AG09319 (cell line): ENCODE measurements at regions not wholly inside any gene's neighbourhood (a gene's known extent, or its start where the extent isn't known, plus 50 kb on each side); places are given as distances from the start of the nearest gene placed in this dataset.
"Not testable (repeated sequence)": the region's sequence is repeated elsewhere in the genome, so short reads cannot be mapped to it uniquely, and the experiment has no call there.

Experiments
- DNase-seq: peaks from one replicate; pipeline ENCODE4 v3.0.0-alpha.2; 2010; ENCODE audit warnings: low read depth; ENCODE audit errors: extremely low read depth
- TF ChIP-seq, protein P1 (sequence below): IDR thresholded peaks from 2 replicates; pipeline ENCODE4 v1.5.1; 2011; ENCODE audit warnings: low read depth, mild to moderate bottlenecking, inconsistent platforms, low read length, moderate library complexity

DNA sequence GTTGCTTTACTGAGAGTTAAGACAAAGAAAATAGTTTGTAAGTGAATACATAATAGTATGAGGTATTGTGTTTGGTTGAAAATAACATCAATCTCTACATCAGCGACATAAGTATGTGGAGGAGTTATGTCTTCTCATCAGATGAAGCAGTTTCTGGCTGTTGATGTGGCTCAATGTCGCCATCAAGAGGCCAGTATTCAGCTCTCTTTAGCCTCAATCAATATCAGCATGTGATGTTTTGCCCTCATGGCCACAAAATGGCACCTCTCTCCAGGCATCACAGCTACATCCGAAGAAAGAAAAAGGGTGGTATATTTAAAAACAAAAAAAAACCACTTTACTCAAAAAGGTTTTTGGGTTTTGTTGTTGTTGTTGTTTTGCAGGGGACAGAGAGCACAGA lies 302.3 kb upstream of the TMEM132C start:
- TF ChIP-seq, protein P1, sequence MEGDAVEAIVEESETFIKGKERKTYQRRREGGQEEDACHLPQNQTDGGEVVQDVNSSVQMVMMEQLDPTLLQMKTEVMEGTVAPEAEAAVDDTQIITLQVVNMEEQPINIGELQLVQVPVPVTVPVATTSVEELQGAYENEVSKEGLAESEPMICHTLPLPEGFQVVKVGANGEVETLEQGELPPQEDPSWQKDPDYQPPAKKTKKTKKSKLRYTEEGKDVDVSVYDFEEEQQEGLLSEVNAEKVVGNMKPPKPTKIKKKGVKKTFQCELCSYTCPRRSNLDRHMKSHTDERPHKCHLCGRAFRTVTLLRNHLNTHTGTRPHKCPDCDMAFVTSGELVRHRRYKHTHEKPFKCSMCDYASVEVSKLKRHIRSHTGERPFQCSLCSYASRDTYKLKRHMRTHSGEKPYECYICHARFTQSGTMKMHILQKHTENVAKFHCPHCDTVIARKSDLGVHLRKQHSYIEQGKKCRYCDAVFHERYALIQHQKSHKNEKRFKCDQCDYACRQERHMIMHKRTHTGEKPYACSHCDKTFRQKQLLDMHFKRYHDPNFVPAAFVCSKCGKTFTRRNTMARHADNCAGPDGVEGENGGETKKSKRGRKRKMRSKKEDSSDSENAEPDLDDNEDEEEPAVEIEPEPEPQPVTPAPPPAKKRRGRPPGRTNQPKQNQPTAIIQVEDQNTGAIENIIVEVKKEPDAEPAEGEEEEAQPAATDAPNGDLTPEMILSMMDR: no peak; the same call in 1 of the 2 replicates

DNA sequence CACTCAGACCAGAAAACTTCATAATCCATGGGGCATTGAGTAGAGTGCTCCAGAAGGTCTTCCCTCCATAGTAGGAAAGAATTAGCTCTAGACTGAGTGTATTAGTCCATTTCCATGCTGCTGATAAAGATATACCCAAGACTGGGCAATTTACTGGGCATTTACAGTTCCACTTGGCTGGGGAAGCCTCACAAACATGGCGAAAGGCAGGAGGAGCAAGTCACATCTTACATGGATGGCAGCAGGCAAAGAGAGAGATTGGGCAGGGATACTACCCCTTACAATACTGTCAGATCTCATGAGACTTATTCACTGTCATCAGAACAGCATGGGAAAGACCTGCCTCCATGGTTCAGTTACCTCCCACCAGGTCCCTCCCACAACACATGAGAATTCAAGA lies 300.6 kb upstream of the TMEM132C start:
- TF ChIP-seq, protein P1: no peak
- no peak for DNase-seq

More for the DNA sequence above, 302.3 kb upstream of the TMEM132C start:
- no peak for DNase-seq

DNA sequence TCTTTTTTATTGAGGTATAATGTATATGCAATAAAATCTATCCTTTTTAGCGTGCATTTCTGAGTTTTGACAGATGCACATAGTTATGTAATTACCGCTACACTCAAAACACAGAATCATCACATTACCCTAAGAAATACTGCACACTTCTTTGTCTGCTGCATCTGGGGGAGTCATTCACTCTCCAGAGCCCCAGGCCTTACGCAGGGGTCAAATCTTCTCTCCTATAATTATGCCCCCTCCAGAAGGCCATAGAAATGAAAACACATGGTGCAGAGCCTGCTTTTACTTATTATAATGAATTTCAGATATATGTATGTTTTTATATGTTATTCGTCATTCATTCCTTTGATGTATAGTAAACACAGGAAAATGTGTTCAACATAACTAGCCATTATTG lies 296.5 kb upstream of the TMEM132C start:
- no peak for DNase-seq
- TF ChIP-seq, protein P1: no peak

DNA sequence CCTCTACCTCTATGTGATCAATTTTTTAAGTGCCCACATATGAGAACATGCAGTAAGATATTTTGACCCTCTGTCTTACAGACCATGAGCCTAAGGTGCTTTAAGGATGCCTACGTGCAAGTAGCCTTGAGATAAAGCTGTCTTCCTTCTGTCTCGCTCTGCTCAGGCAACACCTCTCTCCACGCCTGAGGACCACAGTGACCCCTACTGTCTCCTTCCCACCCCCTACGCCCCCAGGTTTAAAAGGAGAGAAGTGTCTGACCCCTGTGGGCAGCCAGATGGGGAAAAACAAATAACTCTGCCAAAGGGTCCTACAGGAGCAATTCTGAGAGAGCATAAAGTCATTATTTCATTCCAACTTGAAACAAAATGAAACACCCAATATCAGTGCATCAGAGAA lies 286.4 kb upstream of the TMEM132C start:
- DNase-seq: no peak
- TF ChIP-seq, protein P1: no peak

DNA sequence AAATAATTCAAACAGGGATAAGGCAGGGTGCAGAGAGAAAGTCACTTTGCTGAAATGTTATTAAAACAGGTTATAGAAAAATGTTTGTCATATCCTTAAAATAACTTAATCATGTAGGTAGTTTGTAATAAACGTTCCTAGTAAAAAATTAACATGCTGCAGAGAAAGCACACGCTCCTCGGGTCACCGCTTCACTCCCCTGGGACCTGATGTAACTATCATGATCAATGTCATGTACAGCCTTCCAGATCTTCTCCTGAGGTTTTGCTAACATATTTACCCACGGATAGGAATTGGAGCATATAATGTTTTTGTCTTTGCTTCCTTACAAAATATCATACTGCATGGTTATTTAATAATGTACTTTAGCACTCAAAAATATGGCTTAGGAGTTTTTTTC lies 285.1 kb upstream of the TMEM132C start:
- TF ChIP-seq, protein P1: no peak
- no peak for DNase-seq

DNA sequence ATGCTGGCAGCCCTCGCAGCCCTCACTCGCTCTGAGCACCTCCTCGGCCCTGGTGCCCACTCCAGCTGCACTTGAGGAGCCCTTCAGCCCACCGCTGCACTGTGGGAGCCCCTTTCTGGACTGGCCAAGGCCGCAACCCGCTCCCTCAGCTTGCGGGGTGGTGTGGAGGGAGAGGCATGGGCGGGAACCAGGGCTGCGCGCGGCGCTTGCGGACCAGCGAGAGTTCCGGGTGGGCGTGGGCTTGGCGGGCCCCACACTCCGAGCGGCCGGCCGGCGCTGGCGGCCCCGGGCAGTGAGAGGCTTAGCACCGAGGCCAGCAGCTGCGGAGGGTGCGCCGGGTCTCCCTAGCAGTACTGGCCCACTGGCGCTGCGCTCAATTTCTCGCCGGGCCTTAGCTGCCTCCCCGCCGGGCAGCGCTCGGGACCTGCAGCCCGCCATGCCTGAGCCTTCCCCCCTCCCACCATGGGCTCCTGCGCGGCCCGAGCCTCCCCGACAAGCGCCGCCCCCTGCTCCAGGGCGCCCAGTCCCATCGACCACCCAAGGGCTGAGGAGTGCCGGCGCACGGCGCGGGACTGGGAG lies 283.7 kb upstream of the TMEM132C start:
- DNase-seq: not testable (repeated sequence)

DNA sequence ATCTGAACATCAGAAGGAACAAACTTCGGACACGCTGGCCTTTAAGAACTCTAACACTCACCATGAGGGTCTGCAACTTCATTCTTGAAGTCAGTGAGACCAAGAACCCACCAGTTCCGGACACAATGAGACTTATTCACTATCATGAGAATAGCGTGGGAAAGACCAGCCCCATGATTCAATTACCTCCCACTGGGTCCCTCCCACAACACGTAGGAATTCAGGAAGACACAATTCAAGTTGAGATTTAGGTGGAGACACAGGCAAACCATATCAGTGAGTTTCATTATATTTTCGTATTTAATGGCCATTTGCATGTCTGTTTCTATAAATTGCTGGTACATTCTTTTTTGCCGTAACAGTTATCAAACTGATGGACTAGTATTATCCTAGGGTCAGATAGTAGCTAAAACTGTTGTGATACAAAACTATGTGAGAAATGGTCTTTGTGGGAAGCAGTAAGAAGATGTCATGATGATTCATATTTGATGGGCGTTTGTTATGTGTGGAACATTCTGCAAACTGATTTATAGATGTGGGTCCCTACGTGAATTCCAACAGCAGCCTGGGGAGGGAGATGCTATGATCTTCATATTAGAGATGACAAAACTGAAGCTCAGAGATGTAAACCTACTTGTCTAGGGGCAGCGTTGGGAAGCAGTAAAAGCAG lies 282.4 kb upstream of the TMEM132C start:
- no peak for DNase-seq
- TF ChIP-seq, protein P1: no peak
